H1 (cell line): ENCODE measurements at regions not wholly inside any gene's neighbourhood (a gene's known extent, or its start where the extent isn't known, plus 50 kb on each side); places are given as distances from the start of the nearest gene placed in this dataset.

Experiments used
- POU5F1 ChIP-seq: IDR thresholded peaks from 2 replicates; pipeline ENCODE4 v1.6.1; 2011; ENCODE audit warnings: low read depth, mild to moderate bottlenecking, low read length, moderate library complexity
- RXRA ChIP-seq: IDR thresholded peaks from 2 replicates; pipeline ENCODE4 v1.6.1; 2011; ENCODE audit warnings: low read depth, mild to moderate bottlenecking, low read length, moderate library complexity; ENCODE audit not compliant: insufficient read depth
- SP4 ChIP-seq: IDR thresholded peaks from 2 replicates; pipeline ENCODE4 v1.6.1; 2012; ENCODE audit warnings: low read length, inconsistent platforms
- TF ChIP-seq, protein P1 (sequence below): fragments of 300-600 bp; sonication (generic); IDR thresholded peaks from 2 replicates; pipeline ENCODE4 v1.7.1; 2012; ENCODE audit warnings: low read length, moderate library complexity, mild to moderate bottlenecking, inconsistent platforms; ENCODE audit not compliant: insufficient replicate concordance

DNA sequence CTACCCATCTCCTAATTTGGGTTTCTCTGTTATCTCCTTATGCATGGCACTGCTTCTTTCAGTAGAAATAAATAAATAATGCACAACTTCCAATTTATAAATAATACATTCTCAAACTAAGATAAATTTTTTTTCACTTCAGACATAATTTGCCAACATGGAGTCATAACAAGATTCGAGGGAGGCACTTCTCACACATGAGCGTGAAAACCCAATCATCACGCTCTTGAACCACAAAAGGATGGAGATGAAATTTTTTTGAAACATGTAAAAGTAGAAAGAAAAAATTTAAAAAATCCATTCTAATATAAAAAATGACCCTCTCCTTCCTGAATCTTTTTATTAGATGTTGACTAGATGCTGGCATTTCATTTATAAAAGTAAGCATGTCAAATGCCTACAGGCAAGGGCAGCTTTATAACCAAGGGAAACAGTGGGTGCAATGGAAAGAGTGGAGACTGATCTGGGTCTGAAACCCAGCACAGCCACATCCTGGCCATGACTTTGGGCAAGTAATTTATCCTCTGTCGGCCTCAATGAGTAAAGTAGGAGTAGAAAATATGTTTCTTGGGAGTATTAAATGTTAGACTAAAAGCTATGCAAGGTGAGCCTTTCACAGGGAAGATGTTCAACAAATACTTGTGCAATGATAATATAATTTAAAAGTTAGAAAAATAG lies 185.0 kb downstream of the STK31 start (continued):
- TF ChIP-seq, protein P1, sequence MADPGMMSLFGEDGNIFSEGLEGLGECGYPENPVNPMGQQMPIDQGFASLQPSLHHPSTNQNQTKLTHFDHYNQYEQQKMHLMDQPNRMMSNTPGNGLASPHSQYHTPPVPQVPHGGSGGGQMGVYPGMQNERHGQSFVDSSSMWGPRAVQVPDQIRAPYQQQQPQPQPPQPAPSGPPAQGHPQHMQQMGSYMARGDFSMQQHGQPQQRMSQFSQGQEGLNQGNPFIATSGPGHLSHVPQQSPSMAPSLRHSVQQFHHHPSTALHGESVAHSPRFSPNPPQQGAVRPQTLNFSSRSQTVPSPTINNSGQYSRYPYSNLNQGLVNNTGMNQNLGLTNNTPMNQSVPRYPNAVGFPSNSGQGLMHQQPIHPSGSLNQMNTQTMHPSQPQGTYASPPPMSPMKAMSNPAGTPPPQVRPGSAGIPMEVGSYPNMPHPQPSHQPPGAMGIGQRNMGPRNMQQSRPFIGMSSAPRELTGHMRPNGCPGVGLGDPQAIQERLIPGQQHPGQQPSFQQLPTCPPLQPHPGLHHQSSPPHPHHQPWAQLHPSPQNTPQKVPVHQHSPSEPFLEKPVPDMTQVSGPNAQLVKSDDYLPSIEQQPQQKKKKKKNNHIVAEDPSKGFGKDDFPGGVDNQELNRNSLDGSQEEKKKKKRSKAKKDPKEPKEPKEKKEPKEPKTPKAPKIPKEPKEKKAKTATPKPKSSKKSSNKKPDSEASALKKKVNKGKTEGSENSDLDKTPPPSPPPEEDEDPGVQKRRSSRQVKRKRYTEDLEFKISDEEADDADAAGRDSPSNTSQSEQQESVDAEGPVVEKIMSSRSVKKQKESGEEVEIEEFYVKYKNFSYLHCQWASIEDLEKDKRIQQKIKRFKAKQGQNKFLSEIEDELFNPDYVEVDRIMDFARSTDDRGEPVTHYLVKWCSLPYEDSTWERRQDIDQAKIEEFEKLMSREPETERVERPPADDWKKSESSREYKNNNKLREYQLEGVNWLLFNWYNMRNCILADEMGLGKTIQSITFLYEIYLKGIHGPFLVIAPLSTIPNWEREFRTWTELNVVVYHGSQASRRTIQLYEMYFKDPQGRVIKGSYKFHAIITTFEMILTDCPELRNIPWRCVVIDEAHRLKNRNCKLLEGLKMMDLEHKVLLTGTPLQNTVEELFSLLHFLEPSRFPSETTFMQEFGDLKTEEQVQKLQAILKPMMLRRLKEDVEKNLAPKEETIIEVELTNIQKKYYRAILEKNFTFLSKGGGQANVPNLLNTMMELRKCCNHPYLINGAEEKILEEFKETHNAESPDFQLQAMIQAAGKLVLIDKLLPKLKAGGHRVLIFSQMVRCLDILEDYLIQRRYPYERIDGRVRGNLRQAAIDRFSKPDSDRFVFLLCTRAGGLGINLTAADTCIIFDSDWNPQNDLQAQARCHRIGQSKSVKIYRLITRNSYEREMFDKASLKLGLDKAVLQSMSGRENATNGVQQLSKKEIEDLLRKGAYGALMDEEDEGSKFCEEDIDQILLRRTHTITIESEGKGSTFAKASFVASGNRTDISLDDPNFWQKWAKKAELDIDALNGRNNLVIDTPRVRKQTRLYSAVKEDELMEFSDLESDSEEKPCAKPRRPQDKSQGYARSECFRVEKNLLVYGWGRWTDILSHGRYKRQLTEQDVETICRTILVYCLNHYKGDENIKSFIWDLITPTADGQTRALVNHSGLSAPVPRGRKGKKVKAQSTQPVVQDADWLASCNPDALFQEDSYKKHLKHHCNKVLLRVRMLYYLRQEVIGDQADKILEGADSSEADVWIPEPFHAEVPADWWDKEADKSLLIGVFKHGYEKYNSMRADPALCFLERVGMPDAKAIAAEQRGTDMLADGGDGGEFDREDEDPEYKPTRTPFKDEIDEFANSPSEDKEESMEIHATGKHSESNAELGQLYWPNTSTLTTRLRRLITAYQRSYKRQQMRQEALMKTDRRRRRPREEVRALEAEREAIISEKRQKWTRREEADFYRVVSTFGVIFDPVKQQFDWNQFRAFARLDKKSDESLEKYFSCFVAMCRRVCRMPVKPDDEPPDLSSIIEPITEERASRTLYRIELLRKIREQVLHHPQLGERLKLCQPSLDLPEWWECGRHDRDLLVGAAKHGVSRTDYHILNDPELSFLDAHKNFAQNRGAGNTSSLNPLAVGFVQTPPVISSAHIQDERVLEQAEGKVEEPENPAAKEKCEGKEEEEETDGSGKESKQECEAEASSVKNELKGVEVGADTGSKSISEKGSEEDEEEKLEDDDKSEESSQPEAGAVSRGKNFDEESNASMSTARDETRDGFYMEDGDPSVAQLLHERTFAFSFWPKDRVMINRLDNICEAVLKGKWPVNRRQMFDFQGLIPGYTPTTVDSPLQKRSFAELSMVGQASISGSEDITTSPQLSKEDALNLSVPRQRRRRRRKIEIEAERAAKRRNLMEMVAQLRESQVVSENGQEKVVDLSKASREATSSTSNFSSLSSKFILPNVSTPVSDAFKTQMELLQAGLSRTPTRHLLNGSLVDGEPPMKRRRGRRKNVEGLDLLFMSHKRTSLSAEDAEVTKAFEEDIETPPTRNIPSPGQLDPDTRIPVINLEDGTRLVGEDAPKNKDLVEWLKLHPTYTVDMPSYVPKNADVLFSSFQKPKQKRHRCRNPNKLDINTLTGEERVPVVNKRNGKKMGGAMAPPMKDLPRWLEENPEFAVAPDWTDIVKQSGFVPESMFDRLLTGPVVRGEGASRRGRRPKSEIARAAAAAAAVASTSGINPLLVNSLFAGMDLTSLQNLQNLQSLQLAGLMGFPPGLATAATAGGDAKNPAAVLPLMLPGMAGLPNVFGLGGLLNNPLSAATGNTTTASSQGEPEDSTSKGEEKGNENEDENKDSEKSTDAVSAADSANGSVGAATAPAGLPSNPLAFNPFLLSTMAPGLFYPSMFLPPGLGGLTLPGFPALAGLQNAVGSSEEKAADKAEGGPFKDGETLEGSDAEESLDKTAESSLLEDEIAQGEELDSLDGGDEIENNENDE, result no peak
- TF ChIP-seq RXRA (no peak), POU5F1 (no peak), SP4 (no peak)
